ENCODE measurements at regions not wholly inside any gene's neighbourhood (a gene's known extent, or its start where the extent isn't known, plus 50 kb on each side); places are given as distances from the start of the nearest gene placed in this dataset.
A peak's percentile ranks its signal among the peaks of the same experiment; 100 is the strongest.

- Histone ChIP-seq H3K4me1 (ENCODE audit: insufficient read depth, low read length, poor library complexity, severe bottlenecking) (peaks cover 19% of the 10 kb centered on the region), H3K27ac (ENCODE audit: low read depth, low read length, poor library complexity, severe bottlenecking) (no peak overlapping the region), H3K36me3 (ENCODE audit: insufficient read depth, low read length, poor library complexity, severe bottlenecking) (no peaks in the 10 kb centered on the region), H3K27me3 (replicated peaks; ENCODE audit: insufficient read depth, low read depth, low read length, poor library complexity) (no peaks in the 10 kb centered on the region), H3K9me3 (ENCODE audit: low read depth, low read length, poor library complexity, severe bottlenecking) (no peaks in the 10 kb centered on the region), H3K4me3 (ENCODE audit: low read depth, low read length, poor library complexity, severe bottlenecking) (no peak overlapping the region)
- TF ChIP-seq EZH2 (IDR thresholded peaks at IDR 0.05; ENCODE audit: borderline replicate concordance, low read depth, low read length, poor library complexity, severe bottlenecking), result no peak
- TF ChIP-seq, protein P1, sequence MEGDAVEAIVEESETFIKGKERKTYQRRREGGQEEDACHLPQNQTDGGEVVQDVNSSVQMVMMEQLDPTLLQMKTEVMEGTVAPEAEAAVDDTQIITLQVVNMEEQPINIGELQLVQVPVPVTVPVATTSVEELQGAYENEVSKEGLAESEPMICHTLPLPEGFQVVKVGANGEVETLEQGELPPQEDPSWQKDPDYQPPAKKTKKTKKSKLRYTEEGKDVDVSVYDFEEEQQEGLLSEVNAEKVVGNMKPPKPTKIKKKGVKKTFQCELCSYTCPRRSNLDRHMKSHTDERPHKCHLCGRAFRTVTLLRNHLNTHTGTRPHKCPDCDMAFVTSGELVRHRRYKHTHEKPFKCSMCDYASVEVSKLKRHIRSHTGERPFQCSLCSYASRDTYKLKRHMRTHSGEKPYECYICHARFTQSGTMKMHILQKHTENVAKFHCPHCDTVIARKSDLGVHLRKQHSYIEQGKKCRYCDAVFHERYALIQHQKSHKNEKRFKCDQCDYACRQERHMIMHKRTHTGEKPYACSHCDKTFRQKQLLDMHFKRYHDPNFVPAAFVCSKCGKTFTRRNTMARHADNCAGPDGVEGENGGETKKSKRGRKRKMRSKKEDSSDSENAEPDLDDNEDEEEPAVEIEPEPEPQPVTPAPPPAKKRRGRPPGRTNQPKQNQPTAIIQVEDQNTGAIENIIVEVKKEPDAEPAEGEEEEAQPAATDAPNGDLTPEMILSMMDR (conservative IDR thresholded peaks at IDR 0.05; ENCODE audit: low read depth, low read length), result no peak
- intact Hi-C loops (cut with micrococcal nuclease; ENCODE audit: unreplicated experiment), result loop anchor here (1.0 to 10.0 kb wide), 4 partner anchors 155 to 653 kb away; partner anchors contain the start of gene HTR1F
- POLR2A ChIA-PET (ENCODE audit: low non-redundant PET), result no interaction called here
- CTCF ChIA-PET, result interaction anchor here (0.6 to 1.4 kb wide), 4 partner anchors 10 to 655 kb away, joined by 3 to 11 read pairs (median 4); no protein-coding TSS in a partner anchor
- BruUV-seq (replicated peaks), result no TSS peak
- no peak for DNase-seq (ENCODE audit: low spot score)
Observed at GRCh38 chr3:87349833-87350232, 73.4 kb upstream of the POU1F1 start.

- TF ChIP-seq, protein P1 (conservative IDR thresholded peaks at IDR 0.05; ENCODE audit: low read depth, low read length), result no peak
- TF ChIP-seq EZH2 (IDR thresholded peaks at IDR 0.05; ENCODE audit: borderline replicate concordance, low read depth, low read length, poor library complexity, severe bottlenecking), result no peak
- ChIA-PET CTCF (no interaction called here), POLR2A (ENCODE audit: low non-redundant PET) (no interaction called here)
- intact Hi-C loops (cut with micrococcal nuclease; ENCODE audit: unreplicated experiment), result no loop called here
- no peak overlapping the region for H3K27ac ChIP-seq (ENCODE audit: low read depth, low read length, poor library complexity, severe bottlenecking)
- no peak overlapping the region for H3K4me3 ChIP-seq (ENCODE audit: low read depth, low read length, poor library complexity, severe bottlenecking)
- no peaks in the 10 kb centered on the region for H3K4me1 ChIP-seq (ENCODE audit: insufficient read depth, low read length, poor library complexity, severe bottlenecking)
- H3K9me3 ChIP-seq (ENCODE audit: low read depth, low read length, poor library complexity, severe bottlenecking), result no peaks in the 10 kb centered on the region
- H3K36me3 ChIP-seq (ENCODE audit: insufficient read depth, low read length, poor library complexity, severe bottlenecking), result no peaks in the 10 kb centered on the region
- H3K27me3 ChIP-seq (replicated peaks; ENCODE audit: insufficient read depth, low read depth, low read length, poor library complexity), result no peaks in the 10 kb centered on the region
- BruUV-seq (replicated peaks), result no TSS peak
- DNase-seq (ENCODE audit: low spot score), result peak; percentile 26
Observed at GRCh38 chr3:87336761-87337160, 60.4 kb upstream of the POU1F1 start.

- POLR2A ChIA-PET (ENCODE audit: low non-redundant PET), result no interaction called here
- BruUV-seq (replicated peaks), result no TSS peak
- TF ChIP-seq, protein P1 (conservative IDR thresholded peaks at IDR 0.05; ENCODE audit: low read depth, low read length), result no peak
- TF ChIP-seq EZH2 (IDR thresholded peaks at IDR 0.05; ENCODE audit: borderline replicate concordance, low read depth, low read length, poor library complexity, severe bottlenecking), result no peak
Observed at GRCh38 chr3:87335931-87336330, 59.5 kb upstream of the POU1F1 start.

More at GRCh38 chr3:87335931-87336330, 59.5 kb upstream of the POU1F1 start:
- CTCF ChIA-PET, result no interaction called here
- intact Hi-C loops (cut with micrococcal nuclease; ENCODE audit: unreplicated experiment), result no loop called here
- Histone ChIP-seq H3K27ac (ENCODE audit: low read depth, low read length, poor library complexity, severe bottlenecking) (no peak overlapping the region), H3K4me1 (ENCODE audit: insufficient read depth, low read length, poor library complexity, severe bottlenecking) (no peaks in the 10 kb centered on the region), H3K36me3 (ENCODE audit: insufficient read depth, low read length, poor library complexity, severe bottlenecking) (no peaks in the 10 kb centered on the region), H3K27me3 (replicated peaks; ENCODE audit: insufficient read depth, low read depth, low read length, poor library complexity) (no peaks in the 10 kb centered on the region), H3K9me3 (ENCODE audit: low read depth, low read length, poor library complexity, severe bottlenecking) (no peaks in the 10 kb centered on the region), H3K4me3 (ENCODE audit: low read depth, low read length, poor library complexity, severe bottlenecking) (no peak overlapping the region)
- peak; percentile 30 for DNase-seq (ENCODE audit: low spot score)
